Fibroblast of lung (primary cell): ENCODE measurements at regions not wholly inside any gene's neighbourhood (a gene's known extent, or its start where the extent isn't known, plus 50 kb on each side); places are given as distances from the start of the nearest gene placed in this dataset.

Experiments
- DNase-seq, 2 donors: peaks; one replicate each; pipeline versions ENCODE4 v3.0.0 to v3.0.0-alpha.2; 2010; ENCODE audit warnings: low read depth in 2 of 2
- H2AFZ ChIP-seq: 2 replicates; pipeline ENCODE4 v1.5.1; 2012; ENCODE audit warnings: low read length, control low read depth, inconsistent platforms
- H3K27ac ChIP-seq: 2 replicates; pipeline ENCODE4 v1.5.1; 2011; ENCODE audit warnings: low read length, control low read depth; ENCODE audit not compliant: insufficient read depth
- H3K27me3 ChIP-seq: 2 replicates; pipeline ENCODE4 v1.5.1; 2011; ENCODE audit warnings: mild to moderate bottlenecking, low read length; ENCODE audit not compliant: control insufficient read depth, insufficient read depth
- H3K36me3 ChIP-seq: 2 replicates; pipeline ENCODE4 v1.5.1; 2011; ENCODE audit warnings: low read length; ENCODE audit not compliant: control insufficient read depth, insufficient read depth
- H3K4me1 ChIP-seq: 2 replicates; pipeline ENCODE4 v1.5.1; 2011; ENCODE audit warnings: low read length; ENCODE audit not compliant: control insufficient read depth, insufficient read depth; ENCODE audit errors: extremely low read depth
- H3K4me2 ChIP-seq: 2 replicates; pipeline ENCODE4 v1.5.1; 2011; ENCODE audit warnings: low read length, control low read depth; ENCODE audit not compliant: insufficient read depth; ENCODE audit errors: extremely low read depth
- H3K4me3 ChIP-seq, 4 experiments: fragments of 200-600 bp in 1 of 4; sonication (generic) in 1 of 4; replicated peaks in 1 of 4; 2 replicates each; pipeline ENCODE4 v1.5.1; 2011 to 2016; ENCODE audit warnings: low read length in 4 of 4, low read depth in 3 of 4, mild to moderate bottlenecking in 3 of 4, control low read depth in 2 of 4, inconsistent platforms in 1 of 4, mixed read lengths in 1 of 4; ENCODE audit not compliant: insufficient read depth in 1 of 4; ENCODE audit errors: control extremely low read depth in 1 of 4
- H3K79me2 ChIP-seq: 2 replicates; pipeline ENCODE4 v1.5.1; 2012; ENCODE audit warnings: mild to moderate bottlenecking, low read length, inconsistent platforms; ENCODE audit not compliant: control insufficient read depth, insufficient read depth
- H3K9ac ChIP-seq: 2 replicates; pipeline ENCODE4 v1.5.1; 2011; ENCODE audit warnings: mild to moderate bottlenecking, low read length, control low read depth; ENCODE audit not compliant: insufficient read depth
- H3K9me3 ChIP-seq: 2 replicates; pipeline ENCODE4 v1.5.1; 2012; ENCODE audit warnings: low read depth, low read length; ENCODE audit not compliant: control insufficient read depth, insufficient read depth
- H4K20me1 ChIP-seq: 2 replicates; pipeline ENCODE4 v1.5.1; 2011; ENCODE audit warnings: low read length; ENCODE audit not compliant: control insufficient read depth, insufficient read depth; ENCODE audit errors: extremely low read depth
- CTCF ChIP-seq, 2 donors: IDR thresholded peaks in 1 of 2; conservative IDR thresholded peaks in 1 of 2; 1 replicate in 1 of 2; 2 replicates in 1 of 2; pipeline ENCODE4 v1.5.1; 2011 to 2012; ENCODE audit warnings: low read length in 2 of 2, control low read depth in 1 of 2, inconsistent platforms in 1 of 2, low read depth in 1 of 2, mild to moderate bottlenecking in 1 of 2
- EZH2 ChIP-seq: IDR thresholded peaks from 2 replicates; pipeline ENCODE4 v1.5.1; 2012; ENCODE audit warnings: low read length, control low read depth, mild to moderate bottlenecking; ENCODE audit errors: missing control alignments

- H3K27me3 ChIP-seq, result no peaks in the 10 kb centered on the region
- H3K36me3 ChIP-seq, result no peaks in the 10 kb centered on the region
- no peaks in the 10 kb centered on the region for H3K79me2 ChIP-seq
- peak; percentile 90 to 98 for DNase-seq
- H3K9ac ChIP-seq, result no peak overlapping the region
- no peaks in the 10 kb centered on the region for H3K9me3 ChIP-seq
- no peaks in the 10 kb centered on the region for H4K20me1 ChIP-seq
- H3K4me1 ChIP-seq, result peaks cover 9% of the 10 kb centered on the region
- H3K4me3 ChIP-seq, result no peak overlapping the region
- peak overlapping the region; percentile 83 for H3K27ac ChIP-seq
- TF ChIP-seq EZH2, result no peak
- no peak for TF ChIP-seq CTCF (conservative IDR thresholded peaks at IDR 0.05 in 1 of 2, IDR thresholded peaks at IDR 0.05 in 1 of 2; ENCODE audit: low read depth in 1 of 2, low read length in 2 of 2)
- H2AFZ ChIP-seq, result no peak overlapping the region
- H3K4me2 ChIP-seq, result peak overlapping the region; percentile 68
Measured at GRCh38 chr13:49859560-49859959, 67.1 kb upstream of the KPNA3 start.

- peak overlapping the region; percentile 68 for H3K4me2 ChIP-seq
- H3K36me3 ChIP-seq, result no peaks in the 10 kb centered on the region
- H3K79me2 ChIP-seq, result no peaks in the 10 kb centered on the region
- no peaks in the 10 kb centered on the region for H3K27me3 ChIP-seq
- no peak overlapping the region for H3K9ac ChIP-seq
- H3K4me3 ChIP-seq, result peak overlapping the region in 1 of 4 experiments; percentile 18
- peak overlapping the region; percentile 83 for H3K27ac ChIP-seq
- H3K4me1 ChIP-seq, result peaks cover 9% of the 10 kb centered on the region
- H3K9me3 ChIP-seq, result no peaks in the 10 kb centered on the region
- no peaks in the 10 kb centered on the region for H4K20me1 ChIP-seq
- H2AFZ ChIP-seq, result no peak overlapping the region
- peak; percentile 95 to 99 for DNase-seq
- no peak for TF ChIP-seq EZH2
- no peak for TF ChIP-seq CTCF (conservative IDR thresholded peaks at IDR 0.05 in 1 of 2, IDR thresholded peaks at IDR 0.05 in 1 of 2; ENCODE audit: low read depth in 1 of 2, low read length in 2 of 2)
Measured at GRCh38 chr13:49858178-49858856, 65.8 kb upstream of the KPNA3 start.

- H3K9ac ChIP-seq, result no peak overlapping the region
- H3K4me3 ChIP-seq, result no peak overlapping the region
- no peak overlapping the region for H2AFZ ChIP-seq
- H3K79me2 ChIP-seq, result no peaks in the 10 kb centered on the region
- no peak for DNase-seq
- TF ChIP-seq CTCF (conservative IDR thresholded peaks at IDR 0.05 in 1 of 2, IDR thresholded peaks at IDR 0.05 in 1 of 2; ENCODE audit: low read depth in 1 of 2, low read length in 2 of 2) (no peak), EZH2 (no peak)
- no peaks in the 10 kb centered on the region for H3K27me3 ChIP-seq
- no peak overlapping the region for H3K4me2 ChIP-seq
- H4K20me1 ChIP-seq, result no peaks in the 10 kb centered on the region
- H3K27ac ChIP-seq, result no peak overlapping the region
- peaks cover 9% of the 10 kb centered on the region for H3K4me1 ChIP-seq
- no peaks in the 10 kb centered on the region for H3K9me3 ChIP-seq
- H3K36me3 ChIP-seq, result no peaks in the 10 kb centered on the region
Measured at GRCh38 chr13:49855930-49856329, 63.4 kb upstream of the KPNA3 start.
